Hematopoietic multipotent progenitor cell (in vitro differentiated cells): ENCODE measurements at regions not wholly inside any gene's neighbourhood (a gene's known extent, or its start where the extent isn't known, plus 50 kb on each side); places are given as distances from the start of the nearest gene placed in this dataset.
A peak's percentile ranks its signal among the peaks of the same experiment; 100 is the strongest.
"Not testable (repeated sequence)": the region's sequence is repeated elsewhere in the genome, so short reads cannot be mapped to it uniquely, and the experiment has no call there.

Experiments used
- DNase-seq, 3 donors: peaks; one replicate each; pipeline ENCODE4 v3.0.0-alpha.2; 2011 to 2015; ENCODE audit warnings: low read depth in 2 of 3, low spot score in 2 of 3

DNA sequence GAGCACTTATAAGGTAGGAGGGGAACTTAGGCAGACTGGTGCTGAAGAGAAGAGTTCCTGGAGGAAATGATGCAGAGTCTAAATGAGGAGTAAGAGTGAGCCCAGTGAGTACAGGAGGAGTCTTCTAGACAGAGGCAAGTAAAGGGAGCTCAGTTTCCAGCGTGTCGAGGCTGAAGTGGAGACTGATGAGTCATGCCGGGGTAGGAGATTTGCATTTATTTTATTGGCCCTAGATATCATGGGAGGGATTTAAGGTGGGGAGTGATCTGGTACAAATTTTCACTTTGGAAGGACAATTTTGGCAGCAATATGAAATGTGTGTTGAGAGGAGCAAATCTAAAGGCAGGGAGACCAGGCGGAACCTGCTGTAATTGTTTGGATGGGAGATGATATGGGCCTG lies 157.5 kb downstream of the TTC8 start:
- DNase-seq: no peak

DNA sequence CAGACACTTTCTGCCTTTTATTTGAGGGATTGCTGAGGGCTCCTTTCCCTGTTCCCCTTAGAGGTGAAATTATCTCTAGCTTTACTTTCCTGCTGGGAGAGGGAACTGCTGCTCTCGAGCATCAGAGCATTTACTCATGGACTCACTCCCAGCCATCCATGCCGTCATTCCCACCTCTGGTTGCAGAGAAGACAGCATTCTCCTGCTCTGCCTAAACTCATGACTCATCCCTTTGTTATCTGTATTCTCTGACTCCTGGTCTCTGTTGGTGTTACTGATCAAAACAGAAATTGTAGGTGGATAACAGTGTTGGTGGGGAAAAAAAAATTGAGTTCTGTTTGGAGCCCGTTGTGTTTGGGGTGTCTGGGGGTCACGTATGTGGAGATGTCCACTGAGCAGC lies 159.3 kb downstream of the TTC8 start:
- no peak for DNase-seq

DNA sequence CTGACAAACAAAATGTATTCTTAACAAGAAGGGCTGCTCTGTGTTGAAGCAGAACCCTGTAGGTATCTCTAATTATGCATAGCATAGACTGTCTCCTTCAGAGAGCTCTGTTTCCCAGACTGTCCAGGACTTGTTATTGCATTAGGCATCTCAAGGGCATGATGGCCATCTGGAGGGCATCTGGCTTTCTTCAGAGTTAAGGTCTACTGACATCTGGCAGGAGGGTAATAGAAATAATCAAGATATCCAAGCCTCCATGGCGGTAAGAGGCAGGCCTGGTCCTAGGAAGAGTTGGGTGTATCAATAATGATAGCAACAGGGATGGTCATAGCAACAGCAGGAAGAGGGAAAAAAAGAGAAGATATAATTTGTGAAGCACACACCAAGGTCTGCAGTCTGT lies 161.2 kb downstream of the TTC8 start:
- no peak for DNase-seq

DNA sequence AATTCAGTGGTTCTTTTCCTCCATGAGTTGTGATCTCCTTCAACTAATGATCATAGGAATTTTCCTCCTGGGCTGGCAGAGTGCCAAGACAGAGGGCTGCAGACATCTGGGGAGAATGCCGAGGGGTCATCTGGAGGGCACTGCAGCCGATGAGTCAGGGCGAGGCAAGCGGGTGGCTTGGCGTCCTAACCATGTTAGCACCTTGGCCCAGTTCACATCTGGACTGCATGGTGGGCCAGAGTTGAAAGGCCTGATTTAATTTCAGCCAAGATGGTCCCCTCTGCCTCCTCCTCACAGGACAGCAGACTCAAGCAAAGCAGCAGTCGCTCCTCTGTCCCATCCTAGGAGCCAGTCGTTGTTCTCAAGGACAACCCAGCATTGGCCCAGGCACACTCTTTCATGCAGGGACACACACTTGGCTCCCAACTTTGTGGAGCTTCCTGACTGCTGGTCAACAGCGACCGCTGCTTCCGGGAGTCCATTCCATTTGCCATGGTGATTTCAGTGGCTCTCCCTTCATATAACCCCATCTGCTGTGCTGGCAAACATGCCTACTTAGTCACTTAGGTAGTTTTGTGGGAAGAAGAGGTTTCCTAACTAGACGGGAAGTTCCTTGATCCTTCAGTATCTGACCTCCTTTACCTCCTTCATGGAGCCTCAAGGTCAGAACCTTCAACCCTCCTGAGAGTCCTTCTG lies 161.8 kb downstream of the TTC8 start:
- DNase-seq: no peak

DNA sequence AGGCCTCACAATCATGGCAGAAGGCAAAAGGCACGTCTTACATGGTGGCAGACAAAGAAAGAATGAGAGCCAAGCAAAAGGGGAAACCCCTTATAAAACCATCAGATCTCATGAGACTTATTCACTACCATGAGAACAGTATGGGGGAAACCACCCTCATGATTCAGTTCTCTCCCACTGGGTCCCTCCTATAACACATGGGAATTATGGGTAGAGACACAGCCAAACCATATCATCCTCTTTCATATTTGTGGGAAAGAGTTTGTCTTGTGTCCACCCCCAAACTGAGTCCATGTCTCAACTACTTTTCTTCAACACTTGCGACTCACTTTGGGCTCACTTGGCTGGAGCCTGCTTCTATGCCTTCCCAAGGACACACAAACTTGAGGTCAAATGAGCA lies 162.5 kb downstream of the TTC8 start:
- not testable (repeated sequence) for DNase-seq

DNA sequence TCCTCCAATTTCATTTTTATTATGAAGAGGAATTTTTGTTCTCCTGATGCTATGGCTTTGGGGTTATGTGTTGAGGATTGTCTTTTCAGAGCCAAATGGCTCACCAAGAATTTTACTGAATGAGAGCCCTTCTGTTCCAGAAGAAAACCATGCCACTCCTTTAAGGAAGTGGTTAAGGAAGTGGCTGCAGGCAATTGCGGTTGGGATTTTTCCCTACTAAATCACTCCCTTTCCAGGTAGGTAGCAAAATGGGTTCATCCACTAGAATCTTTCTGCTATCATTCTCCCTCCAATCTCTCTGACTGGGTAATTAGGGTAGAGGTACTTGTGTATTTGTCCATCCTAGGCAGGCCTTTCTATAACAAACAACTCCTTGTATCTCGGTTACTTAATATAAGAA lies 163.1 kb downstream of the TTC8 start:
- DNase-seq: no peak

DNA sequence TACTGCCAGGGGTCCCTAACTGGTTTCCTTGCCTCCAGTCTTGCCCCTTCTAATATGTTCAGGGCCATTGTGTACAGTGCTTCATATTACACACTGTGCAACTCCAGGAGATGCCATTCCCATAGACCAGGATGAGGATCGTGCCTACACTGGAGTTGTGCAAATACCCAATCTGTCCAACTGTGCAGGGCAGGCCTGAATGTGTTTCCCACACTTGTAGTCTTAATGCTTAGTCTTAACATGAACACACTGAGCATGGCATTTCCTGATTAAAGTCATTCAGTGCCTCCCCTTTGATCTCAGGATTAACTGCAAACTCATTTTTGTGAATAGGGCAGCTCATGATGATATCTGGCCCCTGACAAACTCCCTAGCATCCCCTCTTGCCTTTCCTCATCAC lies 165.5 kb downstream of the TTC8 start:
- DNase-seq: no peak

DNA sequence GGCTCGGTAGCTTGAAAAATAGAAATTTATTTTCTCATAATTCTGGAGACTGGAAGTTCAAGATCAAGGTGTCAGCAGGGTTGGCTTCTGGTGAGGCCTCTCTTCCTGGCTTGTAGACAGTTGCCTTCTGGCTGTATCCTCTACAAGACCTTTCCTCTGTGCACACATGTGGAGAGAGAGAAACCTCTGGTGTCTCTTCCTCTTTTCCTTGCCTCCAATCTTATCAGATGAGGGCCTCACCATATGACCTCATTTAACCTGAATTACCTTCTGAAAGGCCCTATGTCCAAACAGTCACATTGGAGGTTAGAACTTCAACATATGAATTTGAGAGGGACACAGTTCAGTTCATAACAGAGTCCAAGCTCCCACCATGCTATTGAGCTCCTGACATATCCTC lies 166.4 kb downstream of the TTC8 start:
- no peak for DNase-seq

DNA sequence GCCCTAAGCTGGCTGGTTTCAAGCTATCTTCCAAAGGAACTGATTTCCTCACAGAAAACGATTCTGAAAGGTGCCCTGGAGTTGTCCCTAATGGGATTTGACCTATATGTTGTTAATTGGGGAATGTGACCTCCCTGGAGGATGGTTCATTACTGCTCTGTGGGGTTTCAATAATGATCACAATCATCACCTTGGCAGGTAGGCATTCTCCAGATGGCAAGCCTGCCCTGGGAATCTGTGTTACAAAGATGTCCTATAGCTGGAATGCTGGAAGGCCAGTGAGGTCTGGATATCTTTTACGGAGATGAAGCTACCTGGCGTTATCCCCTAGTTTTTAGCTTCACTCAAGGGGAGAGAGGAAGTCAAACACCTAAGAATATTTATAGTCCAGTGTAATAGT lies 167.6 kb downstream of the TTC8 start:
- DNase-seq: no peak

DNA sequence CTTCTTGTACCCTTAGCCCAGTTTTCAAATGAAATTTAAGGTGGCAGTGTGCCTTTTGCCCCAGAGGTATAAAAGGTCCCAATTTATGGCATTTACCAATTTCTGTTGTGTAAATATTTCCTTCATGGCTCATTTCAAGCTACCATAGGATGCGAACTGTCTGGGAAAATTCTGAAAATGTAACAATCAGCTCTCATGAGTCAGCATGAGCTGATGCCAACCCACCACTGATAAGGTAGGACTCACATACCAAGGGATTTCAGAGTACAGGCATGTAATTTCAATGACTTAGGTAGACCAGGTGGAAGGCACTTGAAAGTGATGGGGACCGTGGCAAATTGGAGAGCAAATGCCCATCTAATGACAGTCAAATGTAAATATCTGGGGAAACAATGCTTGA lies 169.5 kb downstream of the TTC8 start:
- no peak for DNase-seq

DNA sequence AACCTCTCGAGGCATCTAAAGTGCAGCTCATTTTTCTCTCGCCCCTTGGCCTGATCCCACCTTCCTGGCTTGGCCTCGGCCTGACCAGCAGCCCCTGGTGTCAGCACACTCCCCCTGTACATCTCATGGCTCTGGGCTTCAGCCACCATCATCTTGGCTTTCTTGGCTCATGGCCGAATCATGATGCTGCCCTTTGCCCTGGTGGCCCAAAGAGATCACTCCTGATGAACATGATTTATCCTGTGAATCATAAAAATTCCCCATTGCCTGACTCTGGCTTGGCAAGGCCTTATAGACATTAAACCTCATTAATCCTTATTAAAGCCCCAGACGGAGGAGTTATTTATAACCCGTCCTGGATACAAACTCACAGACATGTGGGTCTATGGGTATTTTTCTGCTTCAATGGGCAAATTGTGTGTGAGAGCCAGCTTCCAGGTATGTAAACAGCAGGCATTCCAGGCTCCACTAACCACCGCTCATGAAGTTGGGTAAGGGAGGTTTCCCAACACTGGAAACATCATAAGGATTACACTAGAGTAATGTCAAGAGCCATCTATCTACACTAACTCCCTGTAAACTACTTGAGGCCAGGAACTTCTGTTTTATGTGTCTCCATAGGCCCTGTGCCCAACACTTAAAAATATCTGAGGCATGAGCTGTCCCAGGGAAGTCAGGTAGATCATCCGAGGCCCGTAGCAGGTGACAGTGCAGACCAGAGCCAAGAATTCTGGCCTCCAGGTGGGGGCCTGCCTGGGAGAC lies 171.2 kb downstream of the TTC8 start:
- DNase-seq: no peak

DNA sequence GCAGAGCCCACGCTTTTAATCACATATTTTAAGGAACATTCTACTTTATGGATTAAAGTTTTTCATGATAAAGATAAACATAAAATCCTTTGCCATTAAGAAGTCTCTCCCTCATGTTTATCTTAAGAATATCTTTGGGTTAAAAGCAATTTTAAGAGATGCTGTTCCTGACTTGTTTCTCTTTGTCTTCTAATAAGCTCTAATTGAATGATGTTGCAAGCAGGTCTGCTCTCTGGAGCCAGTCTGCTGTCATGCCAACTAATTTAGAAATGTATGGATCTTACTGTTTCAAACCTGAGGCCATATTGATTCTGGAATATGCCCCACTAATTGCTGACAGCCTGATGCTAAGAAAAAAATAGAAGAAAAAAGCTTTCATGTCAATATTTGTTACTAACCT lies 173.6 kb downstream of the TTC8 start:
- no peak for DNase-seq

DNA sequence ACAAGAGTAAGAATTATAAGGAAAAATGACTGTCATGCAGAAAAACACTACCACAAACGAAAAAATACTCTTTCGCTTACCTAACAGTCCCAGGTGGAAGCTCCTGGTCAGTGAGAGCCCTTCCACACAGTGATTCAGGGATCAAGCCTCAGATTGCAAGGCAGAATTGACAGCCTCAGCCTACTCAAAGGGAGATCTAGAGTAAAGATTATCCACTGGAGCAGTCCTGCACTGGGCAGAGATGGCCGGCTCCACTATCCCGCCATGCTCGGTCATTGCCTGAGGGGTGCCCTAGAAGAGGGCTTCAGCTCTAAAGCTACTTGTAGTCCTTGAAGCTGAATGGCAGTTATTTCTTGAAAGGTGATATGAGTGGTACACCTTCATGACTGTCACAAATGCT lies 174.7 kb downstream of the TTC8 start:
- no peak for DNase-seq

DNA sequence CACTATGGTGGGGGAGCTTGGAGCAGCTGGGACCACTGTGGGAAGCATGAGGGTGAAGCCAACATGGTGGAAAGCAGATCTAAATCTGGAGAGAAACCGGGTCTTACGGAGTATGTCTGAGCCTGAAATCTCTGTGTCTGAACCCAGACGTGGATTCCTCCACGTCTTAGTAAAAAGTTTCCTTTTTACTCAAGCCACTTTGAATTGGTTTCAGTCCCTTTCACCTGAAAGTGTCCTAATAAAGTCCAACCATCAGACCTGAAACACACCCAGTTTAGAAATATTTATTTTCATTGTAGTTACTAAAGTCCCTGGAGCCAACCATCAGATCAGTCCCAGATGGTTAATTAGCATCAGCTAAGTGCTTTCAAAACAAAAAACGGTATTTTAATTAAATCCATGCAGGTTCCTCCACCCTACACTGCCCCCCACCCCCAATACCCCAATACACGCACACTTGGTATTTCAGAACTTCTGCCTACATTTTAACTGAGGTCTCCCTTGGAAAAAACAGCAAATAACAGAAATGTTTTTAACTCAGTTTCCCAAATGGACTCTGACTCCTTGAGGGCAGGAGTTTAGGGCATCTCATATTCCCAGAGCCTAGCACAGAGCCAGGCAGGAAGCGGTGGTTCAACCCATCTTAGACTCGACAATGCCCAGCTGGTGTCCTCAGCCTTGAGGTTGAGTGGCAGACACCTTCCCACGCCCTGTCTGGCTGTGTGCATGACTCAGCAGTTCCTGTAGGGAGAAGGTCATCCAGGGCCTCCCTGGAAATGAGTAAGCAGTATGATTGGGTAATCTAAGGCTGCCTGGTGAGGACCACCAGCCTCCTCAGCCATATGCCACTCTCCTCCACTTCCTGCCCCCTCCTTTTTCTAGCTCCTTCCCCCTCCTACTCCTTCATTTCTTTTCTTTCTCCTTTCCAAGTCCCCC lies 175.8 kb downstream of the TTC8 start:
- DNase-seq: peak in 2 of 3 donors; percentile 83 to 84

DNA sequence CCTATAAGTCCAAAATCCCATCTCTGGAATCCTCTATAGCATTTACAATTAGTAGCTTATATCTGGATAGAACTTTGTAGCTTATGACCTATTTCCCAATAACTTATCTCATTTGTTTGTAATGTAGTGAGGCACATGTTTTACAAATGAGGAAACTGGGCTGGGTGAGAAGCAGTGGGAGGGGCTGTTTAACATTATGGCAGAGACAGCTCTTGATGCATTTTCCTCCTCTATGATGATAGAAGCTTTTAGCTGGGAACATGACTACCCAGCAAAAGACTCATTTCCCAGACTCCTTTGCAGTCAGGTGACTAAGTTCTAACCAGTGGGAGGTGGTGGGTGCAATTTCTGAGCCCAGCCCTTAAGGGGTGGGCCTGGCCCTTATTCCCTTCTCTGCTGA lies 179.7 kb downstream of the TTC8 start:
- peak in 1 of 3 donors; percentile 17 for DNase-seq

DNA sequence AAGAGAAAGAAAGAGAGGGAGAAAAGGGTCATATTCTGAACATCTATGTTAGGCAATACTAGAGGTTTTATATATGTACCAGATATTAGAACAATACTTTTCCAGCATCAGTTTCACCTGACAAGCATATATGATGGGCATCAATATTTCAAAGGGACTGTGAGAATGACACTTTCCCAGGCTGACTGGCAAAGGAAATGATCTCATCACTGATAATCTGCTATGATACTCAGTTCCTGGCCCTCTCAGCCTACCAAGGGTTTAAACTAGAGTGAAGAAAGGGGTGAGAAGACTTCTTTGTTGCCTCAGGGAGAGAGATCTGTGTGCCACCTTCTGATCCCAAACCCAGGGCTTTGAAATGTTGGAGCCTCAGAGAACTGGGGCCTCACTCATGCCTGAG lies 183.5 kb downstream of the TTC8 start:
- DNase-seq: no peak

DNA sequence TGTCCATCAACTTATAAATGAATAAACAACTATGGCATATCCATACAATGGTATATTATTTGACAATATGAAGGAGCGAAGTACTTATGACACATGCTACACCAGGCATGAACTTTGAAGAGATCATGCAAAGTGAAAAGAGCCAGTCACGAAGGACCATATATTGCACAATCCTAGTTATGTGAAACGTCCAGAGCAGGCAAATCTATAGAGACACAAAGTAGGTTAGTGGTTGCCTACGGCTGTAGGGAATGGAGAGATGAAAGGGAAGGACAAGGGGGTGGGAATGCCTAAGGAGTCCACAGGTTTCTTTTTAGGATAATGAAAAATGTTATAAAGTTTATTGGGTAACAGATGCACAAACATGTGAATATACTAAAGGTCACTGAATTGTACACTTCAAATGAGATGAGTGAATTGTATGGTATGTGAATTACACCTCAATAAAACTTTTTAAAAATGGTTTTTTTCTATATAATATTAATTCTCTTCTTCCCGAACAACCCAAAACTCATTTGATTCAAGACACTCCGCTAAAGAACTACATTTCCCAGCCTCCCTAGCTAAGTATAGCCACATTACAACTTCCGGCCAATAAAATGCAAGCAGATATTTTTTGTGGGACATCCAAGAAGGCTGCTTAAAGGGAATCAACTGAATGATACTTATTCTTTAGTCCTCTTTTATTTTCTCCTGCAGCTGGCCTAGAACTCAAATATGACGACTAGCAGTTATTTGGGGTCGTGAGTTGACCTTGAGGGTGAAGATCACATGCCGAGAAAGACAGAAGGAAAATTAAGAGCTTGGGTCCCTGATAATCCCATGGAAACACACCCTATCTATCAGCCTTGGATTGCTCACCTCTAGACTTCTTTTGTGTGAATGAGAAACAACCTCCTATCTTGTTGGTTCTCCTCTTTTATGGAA lies 187.2 kb downstream of the TTC8 start:
- no peak for DNase-seq

DNA sequence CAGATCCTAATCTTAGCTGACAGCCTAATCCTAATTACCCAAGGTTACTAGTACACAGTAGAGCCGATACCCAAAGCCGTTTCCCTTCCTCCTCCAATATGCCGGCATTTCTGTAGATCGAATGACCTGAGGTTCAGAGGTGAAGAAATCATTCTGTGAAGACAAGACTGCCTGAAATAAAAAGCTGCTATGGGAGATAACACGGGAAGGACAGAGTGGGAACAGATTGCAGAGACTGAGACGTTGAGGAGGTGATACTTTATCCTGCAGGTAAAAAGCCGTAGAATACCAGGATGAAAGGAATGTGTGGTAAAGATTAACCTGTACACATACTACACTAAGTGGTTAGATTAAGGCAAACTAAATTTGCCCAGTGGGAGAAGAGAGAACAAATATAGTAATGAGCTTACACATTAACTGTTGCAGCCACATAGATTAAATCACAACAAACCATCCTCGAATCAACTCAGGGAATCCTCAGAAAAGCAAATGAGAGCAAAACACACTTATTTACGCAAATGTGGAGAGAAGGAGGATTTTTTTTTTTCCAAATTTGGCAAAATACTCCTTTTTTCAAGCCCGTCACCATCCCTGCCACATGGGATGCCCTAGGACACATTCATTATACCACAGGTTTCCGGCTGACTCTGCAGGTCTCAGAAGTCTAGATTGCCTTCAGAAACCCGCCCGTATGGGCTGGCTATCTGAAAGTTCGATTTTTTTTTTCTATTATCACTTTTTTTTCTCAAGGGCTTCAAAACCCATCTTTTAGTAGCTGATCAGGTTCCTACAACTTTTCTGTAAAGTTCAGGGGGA lies 188.0 kb downstream of the TTC8 start:
- no peak for DNase-seq

DNA sequence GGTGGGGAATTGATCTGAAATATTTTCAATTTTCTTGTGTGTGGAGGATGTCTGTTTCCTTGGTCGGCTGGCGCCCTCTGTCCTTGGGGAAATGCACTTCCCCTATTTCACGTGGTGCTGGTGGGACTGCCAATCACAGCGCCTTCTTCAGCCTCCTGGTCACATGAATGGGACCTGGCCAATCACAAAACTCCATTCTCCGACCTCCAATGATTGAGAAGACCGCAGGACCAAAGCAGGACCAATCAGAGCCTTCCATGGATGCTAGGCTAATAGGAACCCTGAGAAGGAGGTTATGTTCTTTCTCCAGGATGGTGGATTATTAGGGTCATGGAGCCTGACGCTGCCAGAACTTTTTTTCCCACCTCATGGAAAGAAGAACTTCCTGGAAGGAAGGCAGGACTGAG lies 188.7 kb downstream of the TTC8 start:
- peak in 1 of 3 donors; percentile 43 for DNase-seq
